ENCODE measurements at regions not wholly inside any gene's neighbourhood (a gene's known extent, or its start where the extent isn't known, plus 50 kb on each side); places are given as distances from the start of the nearest gene placed in this dataset.

GRCh38 chr6:139778688-139779087 is 404.2 kb upstream of the CITED2 start:
- no peaks in the 10 kb centered on the region for H3K79me2 ChIP-seq (ENCODE audit: insufficient read depth, low read length)
- H3K9me2 ChIP-seq (ENCODE audit: low read depth, low read length) = no peaks in the 10 kb centered on the region
- no peak overlapping the region for H3K27ac ChIP-seq (ENCODE audit: low read depth, low read length, poor library complexity, severe bottlenecking)
- no peaks in the 10 kb centered on the region for H3K9me3 ChIP-seq (ENCODE audit: low read length)
- H3K36me3 ChIP-seq (ENCODE audit: insufficient read depth, low read length) = no peaks in the 10 kb centered on the region
- no peak overlapping the region for H3K4me3 ChIP-seq (ENCODE audit: low read depth, low read length, poor library complexity, severe bottlenecking)
- no peaks in the 10 kb centered on the region for H3K27me3 ChIP-seq (ENCODE audit: insufficient read depth, low read length)
- no peak overlapping the region for H3K9ac ChIP-seq (ENCODE audit: low read length)
- no peaks in the 10 kb centered on the region for H3K4me1 ChIP-seq (ENCODE audit: insufficient read depth, low read length, severe bottlenecking)
- no peaks in the 10 kb centered on the region for H4K20me1 ChIP-seq (ENCODE audit: insufficient read depth, low read length)
- H3K4me2 ChIP-seq (ENCODE audit: low read length) = no peak overlapping the region
- H3F3A ChIP-seq (ENCODE audit: insufficient read depth, low read length) = no peaks in the 10 kb centered on the region
- TF ChIP-seq EZH2 (IDR thresholded peaks at IDR 0.05; ENCODE audit: borderline replicate concordance, low read length) (no peak), CTCF (IDR thresholded peaks at IDR 0.05; ENCODE audit: low read length) (no peak)
- H2AFZ ChIP-seq (ENCODE audit: low read length) = no peak overlapping the region

- H2AFZ ChIP-seq (ENCODE audit: low read length) = no peak overlapping the region
- H3K4me2 ChIP-seq (ENCODE audit: low read length) = no peak overlapping the region
Observed at GRCh38 chr6:139778106-139778505, 403.7 kb upstream of the CITED2 start.

GRCh38 chr6:139777202-139777970 is 402.9 kb upstream of the CITED2 start:
- no peaks in the 10 kb centered on the region for H3K36me3 ChIP-seq (ENCODE audit: insufficient read depth, low read length)
- no peaks in the 10 kb centered on the region for H3F3A ChIP-seq (ENCODE audit: insufficient read depth, low read length)
- no peaks in the 10 kb centered on the region for H3K27me3 ChIP-seq (ENCODE audit: insufficient read depth, low read length)
- TF ChIP-seq EZH2 (IDR thresholded peaks at IDR 0.05; ENCODE audit: borderline replicate concordance, low read length) (no peak), CTCF (IDR thresholded peaks at IDR 0.05; ENCODE audit: low read length) (no peak)
- H3K4me1 ChIP-seq (ENCODE audit: insufficient read depth, low read length, severe bottlenecking) = no peaks in the 10 kb centered on the region
- no peak overlapping the region for H3K4me3 ChIP-seq (ENCODE audit: low read depth, low read length, poor library complexity, severe bottlenecking)
- H3K27ac ChIP-seq (ENCODE audit: low read depth, low read length, poor library complexity, severe bottlenecking) = no peak overlapping the region
- no peak overlapping the region for H2AFZ ChIP-seq (ENCODE audit: low read length)
- H3K9me2 ChIP-seq (ENCODE audit: low read depth, low read length) = no peaks in the 10 kb centered on the region
- H4K20me1 ChIP-seq (ENCODE audit: insufficient read depth, low read length) = no peaks in the 10 kb centered on the region
- no peaks in the 10 kb centered on the region for H3K9me3 ChIP-seq (ENCODE audit: low read length)
- no peak overlapping the region for H3K4me2 ChIP-seq (ENCODE audit: low read length)
- H3K9ac ChIP-seq (ENCODE audit: low read length) = no peak overlapping the region
- no peaks in the 10 kb centered on the region for H3K79me2 ChIP-seq (ENCODE audit: insufficient read depth, low read length)

More at GRCh38 chr6:139778106-139778505, 403.7 kb upstream of the CITED2 start:
- no peak overlapping the region for H3K4me3 ChIP-seq (ENCODE audit: low read depth, low read length, poor library complexity, severe bottlenecking)
- TF ChIP-seq CTCF (IDR thresholded peaks at IDR 0.05; ENCODE audit: low read length) (no peak), EZH2 (IDR thresholded peaks at IDR 0.05; ENCODE audit: borderline replicate concordance, low read length) (no peak)
- H3K9ac ChIP-seq (ENCODE audit: low read length) = no peak overlapping the region
- H3K4me1 ChIP-seq (ENCODE audit: insufficient read depth, low read length, severe bottlenecking) = no peaks in the 10 kb centered on the region
- H3K9me2 ChIP-seq (ENCODE audit: low read depth, low read length) = no peaks in the 10 kb centered on the region
- H3K9me3 ChIP-seq (ENCODE audit: low read length) = no peaks in the 10 kb centered on the region
- H3K27me3 ChIP-seq (ENCODE audit: insufficient read depth, low read length) = no peaks in the 10 kb centered on the region
- no peak overlapping the region for H3K27ac ChIP-seq (ENCODE audit: low read depth, low read length, poor library complexity, severe bottlenecking)
- no peaks in the 10 kb centered on the region for H4K20me1 ChIP-seq (ENCODE audit: insufficient read depth, low read length)
- no peaks in the 10 kb centered on the region for H3F3A ChIP-seq (ENCODE audit: insufficient read depth, low read length)
- no peaks in the 10 kb centered on the region for H3K79me2 ChIP-seq (ENCODE audit: insufficient read depth, low read length)
- no peaks in the 10 kb centered on the region for H3K36me3 ChIP-seq (ENCODE audit: insufficient read depth, low read length)
